AG10803 (cell line): ENCODE measurements at regions not wholly inside any gene's neighbourhood (a gene's known extent, or its start where the extent isn't known, plus 50 kb on each side); places are given as distances from the start of the nearest gene placed in this dataset.

Experiments
- DNase-seq: peaks from one replicate; pipeline ENCODE4 v3.0.0; 2010; ENCODE audit warnings: low read depth
- H3K4me3 ChIP-seq: 2 replicates; pipeline ENCODE4 v1.5.1; 2011; ENCODE audit warnings: mild to moderate bottlenecking, low read length, control low read depth
- TF ChIP-seq, protein P1 (sequence below): conservative IDR thresholded peaks from 2 replicates; pipeline ENCODE4 v1.5.1; 2011; ENCODE audit warnings: mild to moderate bottlenecking, low read length, control low read depth, inconsistent platforms

DNA sequence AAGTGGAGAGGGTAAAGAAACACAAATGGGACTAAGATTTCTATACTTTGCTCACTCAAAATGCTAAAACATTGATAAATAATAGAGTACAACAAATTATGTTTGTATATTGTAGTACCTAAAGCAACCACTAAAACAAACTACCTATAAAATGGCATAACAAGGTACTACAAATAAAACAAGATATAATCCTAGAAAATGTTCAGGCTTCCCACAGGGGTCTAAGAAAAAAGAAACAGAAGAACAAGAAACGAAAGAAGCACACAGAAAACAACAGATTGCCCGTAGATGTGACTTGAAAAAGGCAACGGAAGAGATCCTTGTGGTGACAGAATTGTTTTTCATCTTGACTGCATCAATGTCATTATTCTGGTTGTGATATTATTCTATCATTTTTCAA lies 63.3 kb upstream of the ADGRL4 start:
- no peak overlapping the region for H3K4me3 ChIP-seq
- no peak for DNase-seq
- TF ChIP-seq, protein P1, sequence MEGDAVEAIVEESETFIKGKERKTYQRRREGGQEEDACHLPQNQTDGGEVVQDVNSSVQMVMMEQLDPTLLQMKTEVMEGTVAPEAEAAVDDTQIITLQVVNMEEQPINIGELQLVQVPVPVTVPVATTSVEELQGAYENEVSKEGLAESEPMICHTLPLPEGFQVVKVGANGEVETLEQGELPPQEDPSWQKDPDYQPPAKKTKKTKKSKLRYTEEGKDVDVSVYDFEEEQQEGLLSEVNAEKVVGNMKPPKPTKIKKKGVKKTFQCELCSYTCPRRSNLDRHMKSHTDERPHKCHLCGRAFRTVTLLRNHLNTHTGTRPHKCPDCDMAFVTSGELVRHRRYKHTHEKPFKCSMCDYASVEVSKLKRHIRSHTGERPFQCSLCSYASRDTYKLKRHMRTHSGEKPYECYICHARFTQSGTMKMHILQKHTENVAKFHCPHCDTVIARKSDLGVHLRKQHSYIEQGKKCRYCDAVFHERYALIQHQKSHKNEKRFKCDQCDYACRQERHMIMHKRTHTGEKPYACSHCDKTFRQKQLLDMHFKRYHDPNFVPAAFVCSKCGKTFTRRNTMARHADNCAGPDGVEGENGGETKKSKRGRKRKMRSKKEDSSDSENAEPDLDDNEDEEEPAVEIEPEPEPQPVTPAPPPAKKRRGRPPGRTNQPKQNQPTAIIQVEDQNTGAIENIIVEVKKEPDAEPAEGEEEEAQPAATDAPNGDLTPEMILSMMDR = no peak

DNA sequence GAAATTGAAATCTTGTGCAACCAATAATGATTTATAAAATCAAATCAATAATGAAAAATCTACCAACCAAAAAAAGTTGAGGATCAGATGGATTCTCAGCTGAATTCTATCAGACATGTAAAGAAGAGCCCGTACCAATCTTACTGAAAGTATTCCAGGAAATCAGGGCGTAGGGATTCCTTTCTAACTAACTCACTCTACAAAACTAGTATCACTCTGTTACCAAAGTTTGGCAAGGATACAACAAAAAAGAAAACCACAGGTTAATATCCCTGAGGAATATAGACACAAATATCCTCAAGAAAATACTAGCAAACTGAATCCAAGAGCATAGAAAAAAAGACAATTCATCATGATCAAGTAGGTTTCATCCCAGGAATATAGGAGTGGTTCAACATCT lies 52.8 kb upstream of the ADGRL4 start:
- TF ChIP-seq, protein P1 = no peak
- H3K4me3 ChIP-seq = no peak overlapping the region
- DNase-seq = peak; percentile 22
